NCI-H2196 (cell line): ENCODE measurements at regions not wholly inside any gene's neighbourhood (a gene's known extent, or its start where the extent isn't known, plus 50 kb on each side); places are given as distances from the start of the nearest gene placed in this dataset.
"Not testable (repeated sequence)": the region's sequence is repeated elsewhere in the genome, so short reads cannot be mapped to it uniquely, and the experiment has no call there.

Experiments used
- DNase-seq: peaks from one replicate; lab custom pipeline; 2025; ENCODE audit not compliant: unreplicated experiment; lab: John Stamatoyannopoulos, UW

DNA sequence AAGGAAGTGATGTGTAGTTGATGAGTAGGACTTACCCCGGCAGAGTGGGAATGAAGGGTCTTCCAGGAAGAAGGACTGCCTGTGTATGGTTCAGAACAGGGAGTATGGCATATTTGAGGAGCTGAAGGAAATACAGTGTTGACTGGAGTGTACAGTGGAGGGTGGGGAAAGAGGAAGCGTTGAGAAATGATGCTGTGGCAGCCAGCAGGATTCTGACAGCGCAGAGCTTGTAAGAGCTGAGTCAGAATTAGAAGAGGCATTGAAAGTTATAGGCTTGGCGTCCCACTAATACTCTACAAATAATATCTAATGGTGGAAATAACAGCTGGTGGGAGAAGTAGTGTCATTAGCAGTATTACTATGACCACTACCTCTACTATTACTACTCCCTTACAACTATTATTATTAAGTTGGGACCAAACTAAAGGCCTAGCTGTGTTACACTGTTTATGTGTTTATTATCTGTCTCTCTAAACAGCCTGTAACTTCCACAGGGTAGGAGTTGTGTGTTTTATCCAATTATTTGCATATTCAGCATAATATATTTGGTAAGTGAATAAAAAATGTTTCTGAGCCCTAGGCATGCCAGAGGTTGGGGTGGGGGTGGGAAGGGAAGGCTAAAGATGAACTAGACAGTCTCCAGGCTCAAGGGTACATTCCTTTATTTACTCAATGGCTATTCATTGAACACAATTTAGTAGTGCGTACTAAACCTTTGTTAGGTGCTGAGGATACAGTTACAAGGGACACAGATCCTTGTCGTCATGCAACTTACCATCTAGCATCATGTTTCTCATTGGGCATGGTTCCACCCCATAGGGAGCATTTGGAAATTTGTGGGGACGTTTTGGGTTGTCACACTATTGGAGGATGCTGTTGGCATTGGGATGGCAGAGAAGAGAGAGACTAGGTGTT, 428.8 kb upstream of the ONECUT1 start:
- no peak for DNase-seq

DNA sequence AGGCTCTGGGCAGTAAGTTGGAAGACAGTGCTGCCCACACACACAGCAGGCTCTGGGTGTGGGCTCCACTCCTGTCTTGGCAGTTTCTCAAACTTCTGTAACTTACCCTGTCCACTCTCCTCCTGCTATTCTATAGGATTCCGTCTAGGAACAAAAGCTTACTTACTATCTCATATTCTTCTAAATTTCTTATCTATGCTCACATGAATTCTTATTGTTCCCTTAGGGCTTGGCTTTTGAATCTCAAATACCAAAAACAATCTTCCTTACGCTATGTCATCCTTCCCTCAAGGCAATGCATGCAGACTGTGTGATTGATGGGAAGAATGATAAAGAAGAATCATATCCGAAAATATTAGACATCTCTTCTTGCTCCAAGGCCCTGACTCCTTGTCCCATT, 425.9 kb upstream of the ONECUT1 start:
- DNase-seq = no peak

DNA sequence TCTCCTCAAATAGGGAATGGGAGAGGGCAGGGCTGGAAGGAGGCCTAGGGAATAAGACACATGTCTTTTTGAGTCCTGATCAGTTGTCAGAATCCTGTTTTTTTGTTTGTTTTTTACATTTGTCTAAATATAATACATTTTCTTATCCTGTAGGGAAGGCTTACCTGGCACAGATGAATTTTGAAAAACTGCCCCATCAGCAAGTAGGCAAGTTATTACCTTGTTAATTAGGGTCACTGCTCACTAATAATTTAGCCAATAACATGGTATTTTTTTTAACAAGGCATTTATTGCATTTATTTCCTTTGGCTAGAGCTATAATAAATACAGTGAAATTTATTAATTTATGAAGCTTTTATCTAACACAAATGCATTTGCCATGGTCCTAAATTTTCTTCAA, 423.2 kb upstream of the ONECUT1 start:
- no peak for DNase-seq

DNA sequence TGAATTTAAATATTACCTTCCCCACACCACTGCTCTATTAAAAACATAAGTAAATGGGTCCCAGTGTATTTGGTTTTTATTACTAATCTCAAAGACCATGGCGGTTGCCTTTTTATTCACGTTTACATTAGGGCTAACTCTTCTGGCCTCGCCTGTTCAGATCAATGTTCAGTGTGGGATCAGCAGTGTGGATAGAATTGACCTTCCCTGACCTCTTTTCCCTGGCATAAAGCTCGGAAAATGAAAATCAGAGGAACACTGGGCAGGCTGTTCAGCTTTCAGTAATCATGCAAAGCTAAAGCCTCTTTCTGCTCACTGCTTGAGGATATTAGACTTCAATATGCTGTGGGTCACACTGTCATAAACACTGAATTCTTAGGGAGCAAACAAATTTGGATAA, 422.6 kb upstream of the ONECUT1 start:
- no peak for DNase-seq

DNA sequence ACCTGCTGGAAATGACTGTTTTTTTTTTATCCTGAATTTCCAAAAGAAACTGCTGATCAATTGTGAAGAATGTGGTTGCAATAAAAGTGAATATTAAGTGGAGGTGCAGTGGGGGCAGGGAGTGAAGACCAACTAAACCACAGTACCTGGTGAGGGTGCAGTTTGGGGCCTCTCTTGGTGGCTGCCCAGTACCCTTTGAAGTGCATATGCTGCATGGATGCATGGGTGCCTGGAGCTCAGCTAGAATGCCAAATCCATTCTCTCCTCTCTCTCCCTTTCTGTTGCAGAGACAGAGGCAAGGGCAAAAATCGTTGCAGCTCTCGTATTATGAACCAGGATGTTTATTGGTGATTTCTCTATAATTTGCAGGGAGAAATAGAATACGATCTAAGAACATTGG, 420.5 kb upstream of the ONECUT1 start:
- no peak for DNase-seq

DNA sequence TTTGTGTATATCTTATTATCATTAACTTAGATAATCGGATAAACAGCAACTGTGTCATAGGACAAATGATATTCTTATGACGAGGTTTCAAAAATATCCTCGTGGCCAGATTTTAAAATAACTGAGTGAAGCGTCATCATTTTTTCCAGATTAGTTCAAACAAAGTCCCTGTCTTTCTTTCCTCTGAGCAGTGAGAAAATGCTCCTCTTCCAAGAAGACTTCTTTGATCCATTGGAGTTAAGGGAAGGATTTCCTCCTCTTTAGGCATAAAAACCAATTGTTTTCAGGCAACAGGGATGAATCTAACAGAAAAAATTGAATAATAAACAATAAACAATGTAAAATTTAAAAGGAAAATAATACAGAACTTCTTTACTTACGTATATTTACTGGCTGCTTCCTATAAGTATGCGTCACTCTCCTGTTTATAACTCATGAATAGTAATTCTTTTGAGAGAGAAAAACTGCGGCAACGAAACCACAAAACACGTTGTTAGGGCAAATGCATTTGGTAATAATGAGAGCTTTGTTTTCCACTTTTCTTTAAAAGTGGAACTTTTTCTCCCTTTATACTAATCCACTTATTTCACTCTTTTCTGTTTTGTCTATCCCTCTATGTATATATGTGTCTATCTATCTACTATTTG, 419.4 kb upstream of the ONECUT1 start:
- no peak for DNase-seq

DNA sequence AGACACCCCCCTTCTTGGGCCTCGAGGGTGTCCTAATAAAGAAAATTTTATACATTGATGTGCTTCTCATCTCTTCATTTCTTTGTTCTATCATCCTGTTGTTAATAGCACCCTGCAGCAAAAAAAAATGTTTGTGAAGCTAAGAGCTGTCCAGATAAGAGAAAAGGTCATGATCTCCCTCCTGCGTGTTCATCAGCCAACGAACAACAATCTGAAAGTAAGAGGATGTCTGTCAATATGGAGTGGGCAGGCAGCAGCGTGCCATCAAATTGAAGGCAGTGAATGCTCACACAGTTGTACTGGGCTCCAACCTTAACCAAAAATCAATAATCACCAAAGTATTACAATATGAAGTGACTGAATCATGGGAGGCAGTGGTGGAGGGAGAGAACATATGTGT, 418.6 kb upstream of the ONECUT1 start:
- DNase-seq = no peak

DNA sequence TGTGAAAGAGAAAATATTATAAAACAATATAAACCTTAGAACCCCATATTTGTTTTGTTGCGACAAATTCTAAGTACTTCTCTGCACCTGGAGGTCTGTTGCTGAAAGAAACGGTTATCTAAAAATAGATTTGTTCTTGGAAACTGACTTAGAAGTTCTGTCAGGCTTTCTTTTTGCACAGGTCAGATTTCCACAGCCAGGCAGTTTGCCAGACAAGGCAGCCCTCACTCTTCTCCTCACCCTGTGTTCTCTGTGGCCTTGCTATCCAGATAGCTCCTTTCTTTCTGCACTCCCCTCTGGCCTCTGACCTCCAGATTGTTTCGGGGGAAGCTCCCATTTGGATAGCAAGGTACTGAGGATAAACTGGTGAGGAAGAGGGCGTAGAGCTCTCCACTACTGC, 413.3 kb upstream of the ONECUT1 start:
- no peak for DNase-seq

DNA sequence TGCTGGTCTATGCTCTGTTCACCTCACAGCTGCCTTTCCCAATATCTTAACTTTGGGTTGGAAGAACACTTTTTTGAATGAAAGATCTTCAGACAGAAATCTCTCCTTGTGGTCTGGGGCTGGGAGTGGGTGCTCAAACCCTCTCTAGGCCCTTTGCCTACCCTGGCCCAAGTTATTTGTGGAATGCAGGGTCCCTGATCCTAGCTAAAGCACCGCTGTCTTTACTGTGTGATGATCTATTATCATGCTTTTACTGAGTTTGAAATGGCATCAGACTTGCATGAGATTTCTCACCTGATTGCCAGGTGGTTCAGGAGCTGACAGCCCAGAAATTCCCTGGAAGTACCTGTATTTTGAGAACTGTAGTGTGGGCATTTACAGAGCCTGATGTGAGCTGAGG, 412.7 kb upstream of the ONECUT1 start:
- no peak for DNase-seq

DNA sequence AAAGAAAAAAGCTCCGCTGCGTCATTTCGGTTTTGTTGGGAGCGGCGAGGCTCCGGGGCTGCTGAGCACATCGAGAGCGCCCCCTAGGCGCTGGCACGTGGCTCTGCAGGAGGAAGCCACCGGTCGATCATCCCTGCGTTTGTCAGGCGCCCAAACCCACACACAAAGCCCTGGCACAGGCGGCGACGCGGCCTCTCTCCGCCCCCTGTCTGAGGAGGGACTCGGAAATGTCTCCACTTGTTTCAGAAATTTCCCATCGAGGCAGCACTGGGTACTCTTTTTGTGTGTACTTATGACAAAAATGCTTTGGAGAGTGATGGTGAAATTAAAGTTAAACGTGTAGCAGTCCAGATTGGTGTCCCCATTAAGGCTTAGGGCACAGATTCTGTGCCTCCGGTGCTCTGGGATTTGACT, 407.3 kb upstream of the ONECUT1 start:
- no peak for DNase-seq

DNA sequence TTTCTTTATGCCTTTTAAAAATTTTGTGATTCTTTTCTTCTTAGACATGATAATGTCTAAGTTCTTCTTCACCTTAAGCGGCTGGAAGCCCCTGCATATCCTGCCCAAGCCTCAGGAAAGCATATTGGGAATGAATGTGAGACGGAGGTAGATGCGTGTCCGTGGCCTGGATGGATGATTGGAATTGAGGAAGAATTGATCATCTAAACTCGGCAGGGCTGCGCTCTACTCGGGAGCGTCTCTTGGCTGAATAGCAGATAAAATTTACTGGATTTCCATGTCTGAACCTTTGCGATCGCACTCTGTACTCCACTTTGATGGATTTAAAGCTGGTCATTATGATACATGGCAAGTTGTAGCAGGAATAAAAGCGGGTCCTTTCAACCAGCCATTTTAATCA, 406.7 kb upstream of the ONECUT1 start:
- DNase-seq = no peak

DNA sequence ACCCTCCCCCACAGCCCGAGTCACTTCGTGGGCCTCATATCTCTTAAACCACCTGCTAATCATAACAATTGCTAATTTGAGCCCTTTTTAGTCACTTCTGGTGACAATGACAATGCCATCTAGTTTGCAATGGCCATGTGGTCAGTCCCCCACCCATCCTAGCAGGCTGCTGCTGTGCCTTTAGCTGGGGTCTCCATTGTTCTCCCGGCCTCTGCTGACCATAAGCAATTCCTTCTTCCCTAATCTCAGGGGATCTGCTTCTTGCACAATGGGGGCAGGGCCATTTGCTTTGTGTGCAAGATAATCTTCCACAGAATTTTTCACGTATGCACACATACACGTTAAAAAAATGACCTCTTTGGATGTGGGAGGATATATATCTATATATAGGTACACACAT, 406.1 kb upstream of the ONECUT1 start:
- DNase-seq = no peak

DNA sequence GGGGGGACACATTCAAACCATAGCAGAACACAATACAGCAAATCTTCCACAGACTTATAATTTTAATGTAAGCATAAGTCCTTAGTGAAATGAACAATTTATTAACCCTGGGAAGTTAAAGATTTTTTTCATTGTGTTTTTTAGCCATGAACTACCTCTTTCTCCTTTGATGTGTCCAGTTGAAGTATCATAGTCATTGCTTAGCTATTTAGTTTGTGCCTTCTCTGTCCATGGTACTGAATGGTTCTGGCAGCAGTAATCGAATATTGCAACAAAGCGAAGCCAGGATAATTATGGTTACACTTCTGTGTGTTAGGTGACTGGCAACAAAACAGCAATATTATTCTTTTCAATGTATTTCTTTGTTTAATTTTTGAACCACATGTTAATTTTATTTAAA, 403.0 kb upstream of the ONECUT1 start:
- DNase-seq = no peak

DNA sequence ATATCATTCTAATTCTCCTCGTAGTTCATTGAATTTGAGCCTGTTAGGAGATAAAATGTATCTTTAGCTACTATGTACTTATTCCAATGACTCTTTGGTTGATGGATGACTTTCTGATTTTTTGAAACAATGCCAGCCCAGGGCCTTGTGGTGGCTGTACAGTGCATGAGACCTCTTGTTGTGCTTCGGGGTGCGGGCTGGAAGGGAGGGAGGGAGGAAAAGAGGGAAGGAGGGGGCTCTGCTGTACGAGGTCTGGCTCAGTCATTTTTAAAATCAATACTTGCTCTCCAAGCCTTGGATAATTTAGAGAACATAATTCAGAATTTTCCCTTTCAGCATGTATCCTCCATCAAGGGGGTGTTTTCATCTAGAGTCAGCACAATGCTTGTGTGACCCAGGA, 399.7 kb upstream of the ONECUT1 start:
- DNase-seq = no peak

DNA sequence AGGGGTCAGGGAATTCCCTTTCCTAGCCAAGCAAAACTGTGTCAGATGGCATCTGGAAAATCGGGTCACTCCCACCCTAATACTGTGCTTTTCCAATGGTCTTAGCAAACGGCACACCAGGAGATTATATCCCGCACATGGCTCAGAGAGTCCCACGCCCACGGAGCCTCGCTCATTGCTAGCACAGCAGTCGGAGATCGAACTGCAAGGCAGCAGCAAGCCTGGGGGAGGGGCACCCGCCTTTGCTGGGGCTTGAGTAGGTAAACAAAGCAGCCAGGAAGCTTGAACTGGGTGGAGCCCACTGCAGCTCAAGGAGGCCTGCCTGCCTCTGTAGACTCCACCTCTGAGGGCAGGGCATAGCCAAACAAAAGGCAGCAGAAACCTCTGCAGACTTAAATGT, 393.3 kb upstream of the ONECUT1 start:
- DNase-seq = not testable (repeated sequence)

DNA sequence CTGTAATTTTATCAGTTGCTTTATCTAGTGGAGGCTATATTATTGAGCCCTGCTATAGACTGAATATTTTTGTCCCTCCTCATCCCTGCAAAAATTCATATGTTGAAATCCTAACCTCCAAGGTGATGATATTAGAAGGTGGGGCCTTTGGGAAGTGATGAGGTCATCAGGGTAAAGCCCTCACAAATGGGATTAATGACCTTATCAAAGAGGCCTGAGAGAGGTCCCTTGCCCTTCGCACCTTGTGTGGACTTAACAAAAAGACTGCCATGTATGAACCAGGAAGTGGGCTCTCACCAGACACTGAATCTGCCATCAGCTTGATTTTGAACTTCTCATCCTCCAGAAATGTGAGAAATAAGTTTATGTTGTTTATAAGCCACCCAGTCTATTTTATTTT, 381.4 kb upstream of the ONECUT1 start:
- DNase-seq = no peak

DNA sequence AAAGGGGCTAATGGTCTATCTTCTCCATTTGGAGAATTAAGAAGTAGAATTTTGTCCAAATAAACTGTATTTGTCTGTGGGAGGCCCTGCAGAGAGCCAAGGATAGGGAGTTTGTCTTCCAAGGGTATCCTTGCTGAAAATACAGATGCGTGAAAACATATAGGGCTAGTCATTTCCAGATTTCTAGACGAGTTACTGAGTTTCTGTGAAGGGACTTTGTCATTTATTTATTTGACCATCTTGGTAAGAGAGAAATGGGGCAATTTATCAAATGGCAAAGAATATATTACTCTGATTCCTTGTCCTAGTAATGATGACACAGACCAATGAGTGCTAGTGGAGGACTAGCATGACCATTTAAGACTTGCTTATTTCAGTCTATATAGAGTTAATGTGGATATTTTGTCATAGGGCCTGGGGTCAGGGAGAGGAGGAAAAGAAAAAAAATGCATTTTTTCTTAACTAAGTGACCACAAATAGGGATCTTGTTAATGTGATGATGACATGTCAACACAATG, 376.6 kb upstream of the ONECUT1 start:
- DNase-seq = no peak

DNA sequence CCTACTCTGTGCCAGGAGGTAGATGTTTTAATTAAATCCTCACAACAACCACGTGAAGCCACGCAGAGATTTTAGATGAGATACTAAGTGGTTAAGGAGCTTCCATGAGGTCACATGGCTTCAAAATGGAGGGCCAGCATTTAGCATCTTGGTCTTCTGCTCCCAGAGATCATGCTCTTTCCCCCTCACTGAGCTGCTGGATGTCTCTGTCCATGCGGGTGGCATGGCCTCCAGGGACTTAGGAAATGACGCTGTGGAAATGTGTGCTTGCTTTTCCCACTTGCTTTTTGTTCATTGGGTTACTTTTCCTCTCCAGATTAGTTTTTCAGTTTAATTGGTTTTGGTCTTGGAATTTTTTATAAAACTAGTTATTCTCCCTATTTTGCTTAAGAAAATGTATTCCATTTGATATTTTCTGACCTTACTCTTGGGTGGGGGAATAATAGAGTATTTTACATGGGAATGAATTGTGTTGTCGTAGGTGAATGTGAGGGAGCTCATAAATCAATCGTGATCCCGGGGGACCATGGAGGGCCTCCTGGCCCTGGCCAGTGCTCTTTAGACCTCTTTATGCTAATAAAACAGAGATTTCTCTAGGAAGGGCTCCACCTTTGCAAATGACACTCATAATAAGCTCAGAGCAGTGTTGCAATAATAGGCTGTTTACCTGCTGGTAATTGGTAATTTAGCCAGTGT, 376.0 kb upstream of the ONECUT1 start:
- no peak for DNase-seq

DNA sequence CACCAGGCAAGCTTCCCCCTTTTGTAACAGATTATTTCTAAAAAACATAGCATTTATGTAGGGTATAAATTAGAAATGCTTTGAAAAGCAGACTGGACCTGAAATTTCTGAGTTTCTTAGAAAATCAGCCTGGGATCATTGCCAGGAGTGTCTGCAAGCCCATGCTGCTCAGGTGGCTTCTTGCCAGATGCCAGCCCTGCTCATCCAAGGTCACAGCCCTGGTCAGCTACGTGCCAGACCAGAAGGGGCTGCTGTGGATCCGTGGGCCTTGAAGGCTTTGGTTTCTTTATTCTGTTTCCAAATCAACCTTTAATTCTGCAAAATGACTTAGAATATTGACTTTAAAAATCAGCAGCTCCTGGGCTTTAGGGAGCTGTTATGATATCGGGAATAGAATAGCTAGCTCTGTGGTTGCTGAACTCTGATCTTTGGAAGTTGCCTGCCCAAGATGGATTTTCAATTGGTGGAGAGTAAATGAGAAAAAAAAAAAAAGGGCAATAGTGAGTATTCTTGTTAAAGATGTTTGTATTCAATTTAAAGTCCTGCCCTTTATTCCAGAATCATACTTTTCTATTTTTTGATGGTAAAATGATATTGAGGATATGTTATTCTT, 370.1 kb upstream of the ONECUT1 start:
- no peak for DNase-seq

DNA sequence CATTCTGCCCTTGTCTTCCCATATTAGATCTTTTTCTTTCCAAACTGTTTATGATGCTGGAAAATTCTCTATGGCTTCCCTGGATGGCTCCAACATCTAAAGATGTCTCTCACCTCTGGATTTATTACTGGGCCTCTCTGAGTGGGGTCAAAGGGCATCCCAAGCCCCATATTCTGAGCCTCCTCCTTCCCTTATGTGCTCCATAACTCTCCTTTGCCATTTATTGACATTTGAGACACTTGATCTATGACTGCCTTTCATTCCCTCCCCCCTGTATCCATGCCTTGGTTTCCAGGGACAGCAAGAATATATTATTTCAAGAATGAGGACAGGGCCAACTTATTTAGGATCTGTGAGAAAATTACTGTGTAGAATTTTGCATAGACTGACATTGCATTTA, 369.3 kb upstream of the ONECUT1 start:
- DNase-seq = no peak

DNA sequence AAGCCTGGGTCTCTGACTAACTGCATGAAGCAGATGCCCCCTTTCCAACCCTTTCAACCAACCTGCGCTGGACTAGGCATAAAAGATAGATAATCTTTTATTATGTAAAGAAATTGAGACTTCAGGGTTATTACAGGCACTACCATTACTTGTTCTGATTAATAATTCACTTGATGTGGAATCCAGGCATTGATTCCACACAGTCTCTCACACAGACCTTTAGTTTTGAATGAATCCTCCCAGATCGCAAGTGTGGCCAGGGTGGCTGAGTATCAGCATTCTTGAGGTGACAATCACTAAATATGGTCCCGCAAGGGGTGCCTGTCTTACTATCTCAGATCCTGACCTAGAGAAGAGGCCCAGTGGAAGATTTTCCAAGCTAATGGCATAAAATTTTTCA, 368.9 kb upstream of the ONECUT1 start:
- no peak for DNase-seq
